ENCODE measurements at regions not wholly inside any gene's neighbourhood (a gene's known extent, or its start where the extent isn't known, plus 50 kb on each side); places are given as distances from the start of the nearest gene placed in this dataset.

DNA sequence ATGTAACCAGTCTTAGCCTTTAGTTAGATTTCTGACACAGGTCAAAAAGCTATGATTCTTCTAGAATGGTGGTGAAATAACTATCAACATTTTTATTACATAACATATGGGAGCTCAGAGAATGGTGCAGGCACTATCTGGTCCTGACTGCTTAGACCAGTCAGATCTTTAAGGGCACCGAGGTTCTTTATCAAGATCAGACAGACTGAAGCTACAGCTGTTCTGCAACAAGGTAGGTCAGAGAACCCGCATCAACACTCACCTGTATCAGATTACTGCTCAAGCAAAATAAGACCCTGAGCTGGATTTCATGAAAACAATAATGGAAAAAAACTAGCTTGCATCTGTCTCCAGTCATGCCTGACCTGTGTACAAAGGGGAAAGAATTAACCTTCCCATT, 160.4 kb downstream of the KCNJ2 start:
- TF ChIP-seq CTCF (IDR thresholded peaks at IDR 0.05; ENCODE audit: insufficient read depth, low read length, poor library complexity, severe bottlenecking) (no peak), EZH2phosphoT487 (conservative IDR thresholded peaks at IDR 0.05; ENCODE audit: low read length) (no peak)
